ENCODE measurements at regions not wholly inside any gene's neighbourhood (a gene's known extent, or its start where the extent isn't known, plus 50 kb on each side); places are given as distances from the start of the nearest gene placed in this dataset.

DNA sequence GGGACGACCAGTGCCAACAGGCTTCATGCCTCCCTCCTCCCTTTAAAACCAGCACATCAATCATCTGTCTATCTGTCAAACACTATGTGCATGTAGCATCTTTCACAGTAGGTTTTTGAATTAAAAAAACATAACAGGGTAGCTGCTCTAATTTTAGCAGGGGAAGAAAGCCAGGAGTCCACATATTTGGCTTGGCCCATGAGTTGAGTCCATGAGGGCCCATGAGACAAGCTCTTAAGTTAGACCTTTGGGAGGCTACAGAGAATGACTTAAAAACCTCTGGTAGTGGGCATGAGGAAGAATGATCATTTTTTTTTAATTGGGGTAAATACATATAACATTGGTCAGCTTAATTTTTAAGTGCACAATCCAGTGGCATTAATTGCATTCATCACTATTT lies 194.9 kb downstream of the UTRN start:
- TF ChIP-seq CTCF (conservative IDR thresholded peaks at IDR 0.05; ENCODE audit: low read depth, low read length), result no peak
- H3K27ac ChIP-seq, result no peak overlapping the region

DNA sequence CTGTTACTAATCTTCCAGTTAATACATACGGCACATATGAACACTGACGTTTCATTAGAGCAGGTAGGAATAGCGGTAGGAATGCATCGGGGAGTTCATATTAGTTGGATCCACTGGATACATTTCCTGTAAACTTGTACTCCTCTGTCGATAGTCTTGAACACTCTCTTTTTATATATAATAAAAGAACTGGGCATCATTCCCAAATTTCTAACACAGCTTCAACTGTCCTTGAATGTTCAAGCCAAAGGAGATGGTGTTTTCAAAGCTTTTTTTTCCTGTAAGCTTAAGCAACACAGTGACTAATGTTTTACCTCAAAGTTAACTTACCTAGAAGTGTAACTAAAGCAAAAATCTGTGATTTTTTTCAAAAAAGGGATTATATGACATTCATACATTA lies 195.3 kb downstream of the UTRN start:
- Histone ChIP-seq H3K79me2 (ENCODE audit: insufficient read depth, low read depth) (no peaks in the 10 kb centered on the region), H3K9ac (no peak overlapping the region), H3K36me3 (ENCODE audit: insufficient read depth) (no peaks in the 10 kb centered on the region), H3K27me3 (ENCODE audit: insufficient read depth, low read depth) (no peaks in the 10 kb centered on the region), H3K4me2 (no peak overlapping the region), H3K4me3 (IDR thresholded peaks at IDR 0.05; ENCODE audit: insufficient read depth, low read depth, low read length) (no peak overlapping the region), H4K20me1 (ENCODE audit: insufficient read depth) (no peaks in the 10 kb centered on the region), H2AFZ (ENCODE audit: low read depth) (no peak overlapping the region), H3K27ac (no peak overlapping the region), H3K4me1 (ENCODE audit: low read depth, poor library complexity, severe bottlenecking) (no peaks in the 10 kb centered on the region)
- no peak for TF ChIP-seq CTCF (conservative IDR thresholded peaks at IDR 0.05; ENCODE audit: low read depth, low read length)

More for the DNA sequence above, 194.9 kb downstream of the UTRN start:
- Histone ChIP-seq H3K79me2 (ENCODE audit: insufficient read depth, low read depth) (no peaks in the 10 kb centered on the region), H4K20me1 (ENCODE audit: insufficient read depth) (no peaks in the 10 kb centered on the region), H3K4me3 (IDR thresholded peaks at IDR 0.05; ENCODE audit: insufficient read depth, low read depth, low read length) (no peak overlapping the region), H3K27me3 (ENCODE audit: insufficient read depth, low read depth) (no peaks in the 10 kb centered on the region), H3K4me2 (no peak overlapping the region), H3K4me1 (ENCODE audit: low read depth, poor library complexity, severe bottlenecking) (no peaks in the 10 kb centered on the region), H3K9ac (no peak overlapping the region), H2AFZ (ENCODE audit: low read depth) (no peak overlapping the region), H3K36me3 (ENCODE audit: insufficient read depth) (no peaks in the 10 kb centered on the region)

DNA sequence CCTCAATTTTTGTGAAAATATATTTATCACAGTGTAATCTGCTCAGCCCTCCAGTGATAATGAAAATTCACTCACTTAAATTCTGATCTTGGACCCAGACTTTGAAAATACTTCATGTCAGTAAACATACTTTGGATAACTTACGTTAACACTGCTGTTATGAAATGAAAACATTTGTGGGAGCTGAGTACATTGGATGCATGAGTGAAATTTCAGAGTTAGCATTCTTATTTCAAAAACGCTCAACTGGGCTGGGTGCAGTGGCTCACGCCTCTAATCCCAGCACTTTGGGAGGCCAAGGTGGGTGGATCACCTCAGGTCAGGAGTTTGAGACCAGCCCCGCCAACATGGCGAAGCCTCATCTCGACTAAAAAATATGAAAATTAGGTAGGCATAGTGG lies 196.4 kb downstream of the UTRN start:
- Histone ChIP-seq H3K4me1 (ENCODE audit: low read depth, poor library complexity, severe bottlenecking) (no peaks in the 10 kb centered on the region), H3K27me3 (ENCODE audit: insufficient read depth, low read depth) (no peaks in the 10 kb centered on the region), H3K36me3 (ENCODE audit: insufficient read depth) (no peaks in the 10 kb centered on the region), H4K20me1 (ENCODE audit: insufficient read depth) (no peaks in the 10 kb centered on the region), H3K4me2 (no peak overlapping the region), H3K9ac (no peak overlapping the region), H3K79me2 (ENCODE audit: insufficient read depth, low read depth) (no peaks in the 10 kb centered on the region), H3K27ac (no peak overlapping the region), H3K4me3 (IDR thresholded peaks at IDR 0.05; ENCODE audit: insufficient read depth, low read depth, low read length) (no peak overlapping the region), H2AFZ (ENCODE audit: low read depth) (no peak overlapping the region)
- TF ChIP-seq CTCF (conservative IDR thresholded peaks at IDR 0.05; ENCODE audit: low read depth, low read length), result no peak

DNA sequence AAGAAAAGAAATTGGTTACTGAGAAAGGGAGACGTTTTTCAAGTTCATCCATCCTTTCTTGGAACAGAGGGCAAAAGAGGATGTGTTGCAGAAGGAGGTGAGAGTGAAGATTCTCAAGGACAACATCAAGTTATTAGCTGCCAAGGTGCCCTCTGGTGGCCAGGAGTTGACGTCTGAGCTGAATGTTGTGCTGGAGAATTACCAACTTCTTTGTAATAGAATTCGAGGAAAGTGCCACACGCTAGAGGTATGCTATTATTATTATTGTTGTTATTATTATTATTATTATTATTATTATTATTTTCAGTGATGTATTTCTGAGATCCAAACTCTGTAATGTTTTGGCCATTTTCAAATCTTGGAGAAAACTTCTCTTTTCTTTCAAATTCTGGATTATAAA lies 197.0 kb downstream of the UTRN start:
- no peak overlapping the region for H2AFZ ChIP-seq (ENCODE audit: low read depth)
- no peaks in the 10 kb centered on the region for H3K27me3 ChIP-seq (ENCODE audit: insufficient read depth, low read depth)
- TF ChIP-seq CTCF (conservative IDR thresholded peaks at IDR 0.05; ENCODE audit: low read depth, low read length), result peak; percentile 66
- H3K4me1 ChIP-seq (ENCODE audit: low read depth, poor library complexity, severe bottlenecking), result no peaks in the 10 kb centered on the region
- no peaks in the 10 kb centered on the region for H4K20me1 ChIP-seq (ENCODE audit: insufficient read depth)
- no peak overlapping the region for H3K9ac ChIP-seq
- no peak overlapping the region for H3K4me2 ChIP-seq
- H3K27ac ChIP-seq, result no peak overlapping the region
- no peaks in the 10 kb centered on the region for H3K79me2 ChIP-seq (ENCODE audit: insufficient read depth, low read depth)
- H3K4me3 ChIP-seq (IDR thresholded peaks at IDR 0.05; ENCODE audit: insufficient read depth, low read depth, low read length), result no peak overlapping the region
- no peaks in the 10 kb centered on the region for H3K36me3 ChIP-seq (ENCODE audit: insufficient read depth)

GRCh38 chr6:144485531-144485930 lies 200.4 kb downstream of the UTRN start:
- Histone ChIP-seq H3K36me3 (ENCODE audit: insufficient read depth) (no peaks in the 10 kb centered on the region), H3K4me1 (ENCODE audit: low read depth, poor library complexity, severe bottlenecking) (no peaks in the 10 kb centered on the region), H3K79me2 (ENCODE audit: insufficient read depth, low read depth) (no peaks in the 10 kb centered on the region), H3K27me3 (ENCODE audit: insufficient read depth, low read depth) (no peaks in the 10 kb centered on the region), H4K20me1 (ENCODE audit: insufficient read depth) (no peaks in the 10 kb centered on the region), H3K4me3 (IDR thresholded peaks at IDR 0.05; ENCODE audit: insufficient read depth, low read depth, low read length) (no peak overlapping the region), H3K4me2 (no peak overlapping the region), H3K27ac (no peak overlapping the region), H2AFZ (ENCODE audit: low read depth) (no peak overlapping the region), H3K9ac (no peak overlapping the region)
- no peak for TF ChIP-seq CTCF (conservative IDR thresholded peaks at IDR 0.05; ENCODE audit: low read depth, low read length)

Data from KMS-11 (cell line).